HL-60 (cell line): ENCODE measurements at regions not wholly inside any gene's neighbourhood (a gene's known extent, or its start where the extent isn't known, plus 50 kb on each side); places are given as distances from the start of the nearest gene placed in this dataset.

ENCODE experiments used
- CTCF ChIP-seq: IDR thresholded peaks from one replicate; pipeline ENCODE4 v1.5.1; 2011; ENCODE audit warnings: low read length, control low read depth, inconsistent platforms; ENCODE audit not compliant: insufficient read depth
- GABPA ChIP-seq: IDR thresholded peaks from 2 replicates; pipeline ENCODE4 v1.6.1; 2012; ENCODE audit warnings: low read depth
- POLR2AphosphoS5 ChIP-seq: IDR thresholded peaks from 2 replicates; pipeline ENCODE4 v1.6.1; 2012; ENCODE audit warnings: low read depth
- SPI1 ChIP-seq: IDR thresholded peaks from 2 replicates; pipeline ENCODE4 v1.6.1; 2012; ENCODE audit warnings: low read depth, mild to moderate bottlenecking, borderline replicate concordance
- TF ChIP-seq, protein P1 (sequence below): IDR thresholded peaks from 2 replicates; pipeline ENCODE4 v1.6.1; 2012; ENCODE audit warnings: low read depth; ENCODE audit not compliant: insufficient replicate concordance

- TF ChIP-seq GABPA (no peak), CTCF (no peak), POLR2AphosphoS5 (no peak), SPI1 (no peak)
- TF ChIP-seq, protein P1, sequence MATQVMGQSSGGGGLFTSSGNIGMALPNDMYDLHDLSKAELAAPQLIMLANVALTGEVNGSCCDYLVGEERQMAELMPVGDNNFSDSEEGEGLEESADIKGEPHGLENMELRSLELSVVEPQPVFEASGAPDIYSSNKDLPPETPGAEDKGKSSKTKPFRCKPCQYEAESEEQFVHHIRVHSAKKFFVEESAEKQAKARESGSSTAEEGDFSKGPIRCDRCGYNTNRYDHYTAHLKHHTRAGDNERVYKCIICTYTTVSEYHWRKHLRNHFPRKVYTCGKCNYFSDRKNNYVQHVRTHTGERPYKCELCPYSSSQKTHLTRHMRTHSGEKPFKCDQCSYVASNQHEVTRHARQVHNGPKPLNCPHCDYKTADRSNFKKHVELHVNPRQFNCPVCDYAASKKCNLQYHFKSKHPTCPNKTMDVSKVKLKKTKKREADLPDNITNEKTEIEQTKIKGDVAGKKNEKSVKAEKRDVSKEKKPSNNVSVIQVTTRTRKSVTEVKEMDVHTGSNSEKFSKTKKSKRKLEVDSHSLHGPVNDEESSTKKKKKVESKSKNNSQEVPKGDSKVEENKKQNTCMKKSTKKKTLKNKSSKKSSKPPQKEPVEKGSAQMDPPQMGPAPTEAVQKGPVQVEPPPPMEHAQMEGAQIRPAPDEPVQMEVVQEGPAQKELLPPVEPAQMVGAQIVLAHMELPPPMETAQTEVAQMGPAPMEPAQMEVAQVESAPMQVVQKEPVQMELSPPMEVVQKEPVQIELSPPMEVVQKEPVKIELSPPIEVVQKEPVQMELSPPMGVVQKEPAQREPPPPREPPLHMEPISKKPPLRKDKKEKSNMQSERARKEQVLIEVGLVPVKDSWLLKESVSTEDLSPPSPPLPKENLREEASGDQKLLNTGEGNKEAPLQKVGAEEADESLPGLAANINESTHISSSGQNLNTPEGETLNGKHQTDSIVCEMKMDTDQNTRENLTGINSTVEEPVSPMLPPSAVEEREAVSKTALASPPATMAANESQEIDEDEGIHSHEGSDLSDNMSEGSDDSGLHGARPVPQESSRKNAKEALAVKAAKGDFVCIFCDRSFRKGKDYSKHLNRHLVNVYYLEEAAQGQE: no peak
Observed at GRCh38 chr22:35197886-35198285, 59.4 kb upstream of the HMGXB4 start.
